Spleen (tissue), 11 donors: ENCODE measurements at regions not wholly inside any gene's neighbourhood (a gene's known extent, or its start where the extent isn't known, plus 50 kb on each side); places are given as distances from the start of the nearest gene placed in this dataset.

ENCODE experiments used
- DNase-seq: peaks from one replicate; pipeline ENCODE4 v3.0.0-alpha.2; 2020
- H3K27ac ChIP-seq, 8 donors: fragments of 200-600 bp; sonication (generic) in 7 of 8; 1 replicate in 4 of 8; 2 replicates in 4 of 8; pipeline versions ENCODE4 v1.5.0 to v1.8.0; 2016 to 2021; ENCODE audit warnings: inconsistent platforms in 4 of 8, mild to moderate bottlenecking in 4 of 8, moderate library complexity in 1 of 8
- H3K27me3 ChIP-seq, 7 donors: fragments of 200-600 bp; sonication (generic) in 6 of 7; replicated peaks in 1 of 7; 1 replicate in 4 of 7; 2 replicates in 3 of 7; pipeline versions ENCODE4 v1.5.0 to v1.8.0; 2016 to 2021; ENCODE audit warnings: inconsistent platforms in 3 of 7, mild to moderate bottlenecking in 1 of 7
- H3K36me3 ChIP-seq, 6 donors: fragments of 200-600 bp; sonication (generic) in 5 of 6; 1 replicate in 4 of 6; 2 replicates in 2 of 6; pipeline versions ENCODE4 v1.5.0 to v1.8.0; 2016 to 2021; ENCODE audit warnings: inconsistent platforms in 2 of 6
- H3K4me1 ChIP-seq, 6 donors: fragments of 200-600 bp; sonication (generic) in 5 of 6; 1 replicate in 3 of 6; 2 replicates in 3 of 6; pipeline versions ENCODE4 v1.5.0 to v1.8.0; 2016 to 2021; ENCODE audit warnings: inconsistent platforms in 3 of 6
- H3K4me3 ChIP-seq, 8 donors: fragments of 200-600 bp; sonication (generic) in 7 of 8; 1 replicate in 4 of 8; 2 replicates in 4 of 8; pipeline versions ENCODE4 v1.5.0 to v1.8.0; 2016 to 2021; ENCODE audit warnings: inconsistent platforms in 4 of 8, mild to moderate bottlenecking in 4 of 8, moderate library complexity in 2 of 8
- H3K9me3 ChIP-seq, 8 donors: fragments of 200-600 bp; sonication (generic) in 7 of 8; 1 replicate in 4 of 8; 2 replicates in 4 of 8; pipeline versions ENCODE4 v1.5.0 to v1.8.0; 2016 to 2021; ENCODE audit warnings: inconsistent platforms in 4 of 8
- CTCF ChIP-seq, 11 experiments: fragments of 200-600 bp in 7 of 11; fragments of 450-650 bp in 4 of 11; sonication (generic) in 4 of 11; IDR thresholded peaks in 8 of 11; conservative IDR thresholded peaks in 3 of 11; 1 replicate in 7 of 11; 2 replicates in 4 of 11; pipeline versions ENCODE4 v1.4.0 to v1.8.0; 2016 to 2021; ENCODE audit warnings: antibody characterized with exemption in 11 of 11, inconsistent platforms in 4 of 11, mild to moderate bottlenecking in 1 of 11
- POLR2A ChIP-seq, 3 donors: fragments of 450-650 bp; IDR thresholded peaks; one replicate each; pipeline ENCODE4 v1.5.1; 2017; ENCODE audit warnings: antibody characterized with exemption in 3 of 3, mild to moderate bottlenecking in 1 of 3
- POLR2AphosphoS5 ChIP-seq, 3 donors: sonication (generic); formaldehyde crosslinking; IDR thresholded peaks; one replicate each; pipeline ENCODE4 v1.5.1; 2017; ENCODE audit warnings: antibody characterized with exemption in 3 of 3
- WGBS, 5 donors: extraction: QIAGEN DNeasy Blood & Tissue Kit in 3 of 5; methylation state at CpG; one replicate each; pipeline versions ENCODE4 v1.1.5 to v1.1.7; 2013 to 2018; 5-methylcytosine and 5-hydroxymethylcytosine counted together
- intact Hi-C: fragments of 100-400 bp; cut with DNase I; formaldehyde crosslinking; loops from one replicate; pipeline ENCODE4 v1.15.0; 2023; ENCODE audit warnings: low total_unique reads
- donor health status: healthy with polysubstance abuse.
- donor health status: DM: no; HTN: no; CAD: no; lungs with moderate emphysema.
- donor health status: DM: no; HTN: no; CAD: no.
- donor health status: Bipolar disorder and iron deficiency.
- donor health status: healthy.
- donor health status: DM: no; HTN: no; CAD: no.
- donor health status: DM: yes; HTN: yes; CAD: no.

- WGBS, 5 donors, result 60 to 68% (median 65%) methylated on average over 12 of the region's 12 CpGs
- Histone ChIP-seq H3K27ac (no peak overlapping the region), H3K4me3 (no peak overlapping the region), H3K27me3 (peaks cover 0 to 13% (median 0%) of the 10 kb centered on the region in 7 donors), H3K36me3 (no peaks in the 10 kb centered on the region), H3K9me3 (peaks cover 0 to 4% (median 0%) of the 10 kb centered on the region in 8 donors), H3K4me1 (no peaks in the 10 kb centered on the region)
- no peak for TF ChIP-seq POLR2A (IDR thresholded peaks at IDR 0.05)
- no peak for TF ChIP-seq POLR2AphosphoS5 (IDR thresholded peaks at IDR 0.05)
- no peak for TF ChIP-seq CTCF (IDR thresholded peaks at IDR 0.05 in 8 of 11, conservative IDR thresholded peaks at IDR 0.05 in 3 of 11)
- no peak for DNase-seq
- intact Hi-C loops, result no loop called here
Measured at GRCh38 chr17:72506773-72507172, 386.0 kb downstream of the SOX9 start.

DNA sequence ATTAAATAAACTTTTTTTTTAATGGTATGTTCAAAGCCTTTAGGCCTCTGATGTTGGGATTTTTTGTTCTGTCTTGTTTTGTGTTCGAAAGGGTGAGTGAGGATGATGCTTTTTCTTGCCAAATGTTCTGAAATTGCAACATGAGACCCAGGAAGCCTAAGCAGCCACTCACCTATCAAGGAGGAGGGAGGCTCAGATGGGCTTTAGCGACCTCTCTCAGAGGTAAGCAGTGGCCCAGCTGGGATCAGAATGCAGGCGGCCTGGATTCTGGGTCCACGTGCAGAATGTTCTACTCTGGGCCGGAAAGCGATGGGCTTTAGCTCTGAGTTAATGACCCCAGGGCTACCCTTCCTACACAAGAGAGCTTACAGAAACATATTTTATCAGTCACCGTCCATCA is 386.6 kb downstream of the SOX9 start:
- intact Hi-C loops, result no loop called here
- Histone ChIP-seq H3K36me3 (no peaks in the 10 kb centered on the region), H3K4me1 (no peaks in the 10 kb centered on the region), H3K27me3 (peaks cover 0 to 8% (median 0%) of the 10 kb centered on the region in 7 donors), H3K9me3 (peaks cover 0 to 4% (median 0%) of the 10 kb centered on the region in 8 donors), H3K4me3 (no peak overlapping the region), H3K27ac (no peak overlapping the region)
- TF ChIP-seq CTCF (IDR thresholded peaks at IDR 0.05 in 8 of 11, conservative IDR thresholded peaks at IDR 0.05 in 3 of 11), result no peak
- no peak for TF ChIP-seq POLR2AphosphoS5 (IDR thresholded peaks at IDR 0.05)
- no peak for TF ChIP-seq POLR2A (IDR thresholded peaks at IDR 0.05)
- no peak for DNase-seq
- WGBS, 5 donors, result 79 to 89% (median 84%) methylated on average over 7 of the region's 7 CpGs

- TF ChIP-seq POLR2AphosphoS5 (IDR thresholded peaks at IDR 0.05) (no peak), POLR2A (IDR thresholded peaks at IDR 0.05) (no peak), CTCF (IDR thresholded peaks at IDR 0.05 in 8 of 11, conservative IDR thresholded peaks at IDR 0.05 in 3 of 11) (no peak)
- DNase-seq, result no peak
Measured at GRCh38 chr17:72510351-72511016, 389.7 kb downstream of the SOX9 start.

DNA sequence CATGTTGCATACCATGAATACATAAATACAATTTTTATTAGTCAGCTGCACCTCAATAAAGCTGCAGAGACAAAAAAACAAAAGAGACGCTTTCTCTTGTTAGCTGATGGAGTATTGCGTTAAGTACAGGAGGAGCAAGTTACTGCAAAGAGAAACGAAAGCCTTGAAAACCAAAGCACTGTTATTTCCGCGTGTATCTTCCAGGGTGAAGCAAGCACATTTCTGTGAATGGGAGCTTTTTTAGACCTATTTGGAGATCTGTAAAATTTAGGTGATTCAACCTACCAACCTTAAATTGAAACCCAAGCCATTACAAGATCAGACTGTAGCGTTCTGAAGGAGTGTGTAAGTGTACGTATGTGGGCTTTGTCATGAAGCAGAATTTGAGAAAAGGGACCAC is 390.4 kb downstream of the SOX9 start:
- WGBS, 5 donors, result 91 to 95% (median 92%) methylated on average over 7 of the region's 7 CpGs
- no peak for DNase-seq
- Histone ChIP-seq H3K27ac (no peak overlapping the region), H3K27me3 (peaks cover 0 to 34% (median 0%) of the 10 kb centered on the region in 7 donors), H3K4me1 (no peaks in the 10 kb centered on the region), H3K36me3 (no peaks in the 10 kb centered on the region), H3K4me3 (no peak overlapping the region), H3K9me3 (no peaks in the 10 kb centered on the region)
- TF ChIP-seq POLR2A (IDR thresholded peaks at IDR 0.05), result no peak
- TF ChIP-seq CTCF (IDR thresholded peaks at IDR 0.05 in 8 of 11, conservative IDR thresholded peaks at IDR 0.05 in 3 of 11), result no peak
- TF ChIP-seq POLR2AphosphoS5 (IDR thresholded peaks at IDR 0.05), result no peak
- intact Hi-C loops, result no loop called here

More at GRCh38 chr17:72510351-72511016, 389.7 kb downstream of the SOX9 start:
- intact Hi-C loops, result no loop called here
- Histone ChIP-seq H3K27ac (no peak overlapping the region), H3K36me3 (no peaks in the 10 kb centered on the region), H3K4me1 (no peaks in the 10 kb centered on the region), H3K9me3 (no peaks in the 10 kb centered on the region), H3K4me3 (no peak overlapping the region), H3K27me3 (peaks cover 0 to 26% (median 0%) of the 10 kb centered on the region in 7 donors)
- WGBS, 5 donors, result 65 to 69% (median 66%) methylated on average over 3 of the region's 3 CpGs
